A673 (cell line): ENCODE measurements at regions not wholly inside any gene's neighbourhood (a gene's known extent, or its start where the extent isn't known, plus 50 kb on each side); places are given as distances from the start of the nearest gene placed in this dataset.

Source experiments
- BruUV-seq: library from RNA; stranded (reverse); fragments of 400-500 nt; replicated peaks from 2 replicates; lab custom pipeline; 2021; lab: Mats Ljungman, UMichigan
- CTCF ChIA-PET: fragments of 300-600 bp; sonication (Branson Sonifier 250); formaldehyde crosslinking; loops from one replicate; lab custom pipeline; 2022; ENCODE audit warnings: antibody characterized with exemption; lab: Charles Lee
- POLR2A ChIA-PET: fragments of 300-600 bp; sonication (Branson Sonifier 250); formaldehyde crosslinking; loops from one replicate; lab custom pipeline; 2022; ENCODE audit warnings: antibody characterized with exemption; ENCODE audit not compliant: low non-redundant PET; lab: Charles Lee
- DNase-seq: peaks from one replicate; pipeline ENCODE4 v3.0.0-alpha.2; 2015; ENCODE audit warnings: low spot score
- H3K27ac ChIP-seq: fragments of 200-600 bp; sonication (generic); 2 replicates; pipeline ENCODE4 v1.5.1; 2016; ENCODE audit warnings: mixed run types, low read depth, mild to moderate bottlenecking, mixed read lengths, antibody characterized with exemption, low read length; ENCODE audit not compliant: poor library complexity, severe bottlenecking
- H3K27me3 ChIP-seq: fragments of 200-600 bp; sonication (generic); replicated peaks from 2 replicates; pipeline ENCODE4 v1.6.1; 2017; ENCODE audit warnings: mixed run types, low read depth, mild to moderate bottlenecking, mixed read lengths, antibody characterized with exemption, low read length; ENCODE audit not compliant: insufficient read depth, poor library complexity
- H3K36me3 ChIP-seq: fragments of 200-600 bp; sonication (generic); 2 replicates; pipeline ENCODE4 v1.6.1; 2016; ENCODE audit warnings: mixed run types, mild to moderate bottlenecking, mixed read lengths, antibody characterized with exemption, low read length; ENCODE audit not compliant: insufficient read depth, poor library complexity, severe bottlenecking
- H3K4me1 ChIP-seq: fragments of 200-600 bp; sonication (generic); 2 replicates; pipeline ENCODE4 v1.6.1; 2017; ENCODE audit warnings: mixed run types, mild to moderate bottlenecking, mixed read lengths, antibody characterized with exemption, low read length; ENCODE audit not compliant: insufficient read depth, poor library complexity, severe bottlenecking
- H3K4me3 ChIP-seq: fragments of 200-600 bp; sonication (generic); 2 replicates; pipeline ENCODE4 v1.5.1; 2016; ENCODE audit warnings: low read depth, mixed run types, mild to moderate bottlenecking, mixed read lengths, low read length; ENCODE audit not compliant: poor library complexity, severe bottlenecking
- H3K9me3 ChIP-seq: fragments of 200-600 bp; sonication (generic); 2 replicates; pipeline ENCODE4 v1.6.1; 2016; ENCODE audit warnings: mixed run types, low read depth, mild to moderate bottlenecking, mixed read lengths, antibody characterized with exemption, low read length; ENCODE audit not compliant: poor library complexity, severe bottlenecking
- CTCF ChIP-seq: fragments of 300-800, 200-600 bp; sonication (generic); conservative IDR thresholded peaks from 2 replicates; pipeline ENCODE4 v1.5.1; 2017; ENCODE audit warnings: low read depth, mild to moderate bottlenecking, antibody characterized with exemption, low read length, moderate library complexity, mixed read lengths
- EZH2 ChIP-seq: fragments of 200-600 bp; sonication (generic); IDR thresholded peaks from 2 replicates; pipeline ENCODE4 v1.6.1; 2017; ENCODE audit warnings: borderline replicate concordance, low read depth, mild to moderate bottlenecking, mixed read lengths, antibody characterized with exemption, low read length; ENCODE audit not compliant: poor library complexity, severe bottlenecking
- intact Hi-C: fragments of 100-400 bp; cut with micrococcal nuclease; formaldehyde crosslinking; loops from one replicate; pipeline ENCODE4 v1.10.0; 2022; ENCODE audit not compliant: unreplicated experiment

GRCh38 chr9:88923092-88923491 is 68.2 kb upstream of the S1PR3 start:
- no peaks in the 10 kb centered on the region for H3K4me1 ChIP-seq
- intact Hi-C loops: no loop called here
- no peaks in the 10 kb centered on the region for H3K27me3 ChIP-seq
- TF ChIP-seq EZH2 (no peak), CTCF (no peak)
- DNase-seq: no peak
- no TSS peak for BruUV-seq
- H3K36me3 ChIP-seq: no peaks in the 10 kb centered on the region
- POLR2A ChIA-PET: no interaction called here
- H3K4me3 ChIP-seq: no peak overlapping the region
- no peak overlapping the region for H3K27ac ChIP-seq
- H3K9me3 ChIP-seq: no peaks in the 10 kb centered on the region
- CTCF ChIA-PET: no interaction called here

GRCh38 chr9:88923653-88924288 is 67.5 kb upstream of the S1PR3 start:
- BruUV-seq: no TSS peak
- Histone ChIP-seq H3K27ac (no peak overlapping the region), H3K4me1 (no peaks in the 10 kb centered on the region), H3K36me3 (no peaks in the 10 kb centered on the region), H3K27me3 (no peaks in the 10 kb centered on the region), H3K9me3 (no peaks in the 10 kb centered on the region), H3K4me3 (no peak overlapping the region)
- no peak for TF ChIP-seq EZH2
- TF ChIP-seq CTCF: no peak
- ChIA-PET POLR2A (no interaction called here), CTCF (no interaction called here)
- intact Hi-C loops: no loop called here
- no peak for DNase-seq

GRCh38 chr9:88925481-88925880 is 65.8 kb upstream of the S1PR3 start:
- no peaks in the 10 kb centered on the region for H3K4me1 ChIP-seq
- no peak overlapping the region for H3K4me3 ChIP-seq
- BruUV-seq: no TSS peak
- ChIA-PET CTCF (no interaction called here), POLR2A (no interaction called here)
- H3K27me3 ChIP-seq: no peaks in the 10 kb centered on the region
- no peaks in the 10 kb centered on the region for H3K9me3 ChIP-seq
- H3K27ac ChIP-seq: no peak overlapping the region
- TF ChIP-seq CTCF (no peak), EZH2 (no peak)
- intact Hi-C loops: no loop called here
- DNase-seq: no peak
- H3K36me3 ChIP-seq: no peaks in the 10 kb centered on the region
